NCI-H1105 treated with DMSO at 0.1 percent for 48 hours (cell line): ENCODE measurements at regions not wholly inside any gene's neighbourhood (a gene's known extent, or its start where the extent isn't known, plus 50 kb on each side); places are given as distances from the start of the nearest gene placed in this dataset.
"Not testable (repeated sequence)": the region's sequence is repeated elsewhere in the genome, so short reads cannot be mapped to it uniquely, and the experiment has no call there.

Source experiments
- DNase-seq: peaks from one replicate; lab custom pipeline; 2025; lab: John Stamatoyannopoulos, UW

GRCh38 chr4:141534985-141535384 is 101.4 kb upstream of the IL15 start:
- no peak for DNase-seq

GRCh38 chr4:141538001-141538400 is 98.4 kb upstream of the IL15 start:
- no peak for DNase-seq

- DNase-seq = no peak
These were observed 95.7 kb upstream of the IL15 start for GRCh38 chr4:141540643-141541042.

GRCh38 chr4:141541851-141542250 is 94.5 kb upstream of the IL15 start:
- DNase-seq = no peak

- no peak for DNase-seq
These were observed 93.2 kb upstream of the IL15 start for GRCh38 chr4:141543176-141543575.

- no peak for DNase-seq
These were observed 92.7 kb upstream of the IL15 start for GRCh38 chr4:141543706-141544105.

- no peak for DNase-seq
These were observed 87.6 kb upstream of the IL15 start for GRCh38 chr4:141548791-141549190.

- no peak for DNase-seq
These were observed 76.3 kb upstream of the IL15 start for GRCh38 chr4:141560056-141560455.

GRCh38 chr4:141562649-141563048 is 73.7 kb upstream of the IL15 start:
- DNase-seq = no peak

GRCh38 chr4:141563723-141564122 is 72.7 kb upstream of the IL15 start:
- DNase-seq = no peak

GRCh38 chr4:141564961-141565360 is 71.4 kb upstream of the IL15 start:
- not testable (repeated sequence) for DNase-seq

- DNase-seq = no peak
These were observed 70.8 kb upstream of the IL15 start for GRCh38 chr4:141565379-141566089.

GRCh38 chr4:141567326-141567915 is 69.0 kb upstream of the IL15 start:
- DNase-seq = no peak

GRCh38 chr4:141569141-141569540 is 67.2 kb upstream of the IL15 start:
- DNase-seq = no peak

- DNase-seq = no peak
These were observed 66.1 kb upstream of the IL15 start for GRCh38 chr4:141570290-141570689.

GRCh38 chr4:141571362-141571761 is 65.0 kb upstream of the IL15 start:
- DNase-seq = no peak

- DNase-seq = no peak
These were observed 64.6 kb upstream of the IL15 start for GRCh38 chr4:141571793-141572192.

GRCh38 chr4:141573678-141574077 is 62.7 kb upstream of the IL15 start:
- no peak for DNase-seq

- DNase-seq = no peak
These were observed 60.5 kb upstream of the IL15 start for GRCh38 chr4:141575884-141576283.

- DNase-seq = no peak
These were observed 59.7 kb upstream of the IL15 start for GRCh38 chr4:141576585-141577110.

GRCh38 chr4:141578451-141578850 is 57.9 kb upstream of the IL15 start:
- DNase-seq = no peak

- DNase-seq = no peak
These were observed 55.9 kb upstream of the IL15 start for GRCh38 chr4:141580523-141580922.
